ENCODE measurements at regions not wholly inside any gene's neighbourhood (a gene's known extent, or its start where the extent isn't known, plus 50 kb on each side); places are given as distances from the start of the nearest gene placed in this dataset.
"Not testable (repeated sequence)": the region's sequence is repeated elsewhere in the genome, so short reads cannot be mapped to it uniquely, and the experiment has no call there.

- DNase-seq (ENCODE audit: low read depth), result no peak
Measured at GRCh38 chr11:106277484-106277883, 200.0 kb downstream of the AASDHPPT start.

- DNase-seq (ENCODE audit: low read depth), result no peak
Measured at GRCh38 chr11:106278391-106278790, 200.9 kb downstream of the AASDHPPT start.

GRCh38 chr11:106280036-106280435 is 202.6 kb downstream of the AASDHPPT start:
- no peak for DNase-seq (ENCODE audit: low read depth)

GRCh38 chr11:106281455-106282173 is 204.2 kb downstream of the AASDHPPT start:
- peak; percentile 52 for DNase-seq (ENCODE audit: low read depth)

- DNase-seq (ENCODE audit: low read depth), result no peak
Measured at GRCh38 chr11:106286881-106287504, 209.5 kb downstream of the AASDHPPT start.

GRCh38 chr11:106288057-106288456 is 210.6 kb downstream of the AASDHPPT start:
- DNase-seq (ENCODE audit: low read depth), result no peak

- DNase-seq (ENCODE audit: low read depth), result no peak
Measured at GRCh38 chr11:106288822-106289387, 211.4 kb downstream of the AASDHPPT start.

- DNase-seq (ENCODE audit: low read depth), result no peak
Measured at GRCh38 chr11:106292526-106292925, 215.1 kb downstream of the AASDHPPT start.

GRCh38 chr11:106295974-106296373 is 218.5 kb downstream of the AASDHPPT start:
- no peak for DNase-seq (ENCODE audit: low read depth)

GRCh38 chr11:106302416-106302815 is 225.0 kb downstream of the AASDHPPT start:
- DNase-seq (ENCODE audit: low read depth), result no peak

- DNase-seq (ENCODE audit: low read depth), result peak; percentile 55
Measured at GRCh38 chr11:106304274-106304673, 226.8 kb downstream of the AASDHPPT start.

GRCh38 chr11:106305458-106305857 is 228.0 kb downstream of the AASDHPPT start:
- no peak for DNase-seq (ENCODE audit: low read depth)

GRCh38 chr11:106306942-106307341 is 229.5 kb downstream of the AASDHPPT start:
- no peak for DNase-seq (ENCODE audit: low read depth)

GRCh38 chr11:106309070-106309684 is 231.7 kb downstream of the AASDHPPT start:
- DNase-seq (ENCODE audit: low read depth), result no peak

GRCh38 chr11:106311531-106312230 is 234.2 kb downstream of the AASDHPPT start:
- peak; percentile 47 for DNase-seq (ENCODE audit: low read depth)

- DNase-seq (ENCODE audit: low read depth), result not testable (repeated sequence)
Measured at GRCh38 chr11:106317208-106317773, 239.8 kb downstream of the AASDHPPT start.

GRCh38 chr11:106321601-106322000 is 244.1 kb downstream of the AASDHPPT start:
- DNase-seq (ENCODE audit: low read depth), result no peak

GRCh38 chr11:106322106-106322505 is 244.6 kb downstream of the AASDHPPT start:
- no peak for DNase-seq (ENCODE audit: low read depth)

- DNase-seq (ENCODE audit: low read depth), result no peak
Measured at GRCh38 chr11:106326087-106326486, 248.6 kb downstream of the AASDHPPT start.

GRCh38 chr11:106327134-106327533 is 249.7 kb downstream of the AASDHPPT start:
- no peak for DNase-seq (ENCODE audit: low read depth)

- DNase-seq (ENCODE audit: low read depth), result no peak
Measured at GRCh38 chr11:106327637-106328036, 250.2 kb downstream of the AASDHPPT start.

All from GM04503 (cell line).